ENCODE measurements at regions not wholly inside any gene's neighbourhood (a gene's known extent, or its start where the extent isn't known, plus 50 kb on each side); places are given as distances from the start of the nearest gene placed in this dataset.

- H2BK20ac ChIP-seq (ENCODE audit: low read depth, low read length, poor library complexity, severe bottlenecking), result no peak overlapping the region
- H3K18ac ChIP-seq (ENCODE audit: insufficient read length, low read depth, low read length), result no peak overlapping the region
- no peak overlapping the region for H3K27ac ChIP-seq (ENCODE audit: insufficient read length, low read depth, low read length)
- no peak overlapping the region for H3K23ac ChIP-seq (ENCODE audit: insufficient read length, low read depth, low read length)
- Mint-ChIP-seq H3K4me3 (no peak overlapping the region), H3K9me3 (no peaks in the 10 kb centered on the region), H3K27ac (no peak overlapping the region; a peak in 1 of 7 replicates), H3K36me3 (ENCODE audit: insufficient read depth in 1 of 3, low read depth in 3 of 3) (no peaks in the 10 kb centered on the region), H3K4me1 (no peaks in the 10 kb centered on the region), H3K27me3 (ENCODE audit: low read depth) (no peaks in the 10 kb centered on the region)
- H3K14ac ChIP-seq (ENCODE audit: insufficient read depth, low read length), result no peak overlapping the region
- H3K79me2 ChIP-seq (ENCODE audit: insufficient read depth, low read length), result no peaks in the 10 kb centered on the region
- H4K20me1 ChIP-seq (ENCODE audit: control insufficient read depth, insufficient read depth, insufficient read length), result no peaks in the 10 kb centered on the region
- H4K91ac ChIP-seq (ENCODE audit: insufficient read length, low read depth, low read length), result no peak overlapping the region
- H2BK120ac ChIP-seq (ENCODE audit: low read depth, low read length, poor library complexity, severe bottlenecking), result no peak overlapping the region
- H3K9me3 ChIP-seq (ENCODE audit: control insufficient read depth, low read depth, low read length), result no peaks in the 10 kb centered on the region
- no peak overlapping the region for H2AK5ac ChIP-seq (ENCODE audit: insufficient read length, low read length)
- H3K56ac ChIP-seq (ENCODE audit: insufficient read length, low read depth, low read length), result no peak overlapping the region
- no peaks in the 10 kb centered on the region for H3K79me1 ChIP-seq (ENCODE audit: insufficient read depth, low read depth, low read length, poor library complexity, severe bottlenecking)
- H3K4me1 ChIP-seq (ENCODE audit: insufficient read depth, low read length), result no peaks in the 10 kb centered on the region
- no peak overlapping the region for H3K9ac ChIP-seq (ENCODE audit: extremely low read depth, insufficient read length, low read length)
- DNase-seq, result no peak
- no peak overlapping the region for H3T11ph ChIP-seq (ENCODE audit: low read length)
- H3K4me2 ChIP-seq (ENCODE audit: insufficient read depth, insufficient read length, low read length), result no peak overlapping the region
- no peak overlapping the region for H2BK12ac ChIP-seq (ENCODE audit: insufficient read length, low read depth, low read length)
- H3K23me2 ChIP-seq (ENCODE audit: insufficient read length, low read depth, low read length, poor library complexity, severe bottlenecking), result no peaks in the 10 kb centered on the region
- H2AFZ ChIP-seq (ENCODE audit: low read length), result no peak overlapping the region
- H4K8ac ChIP-seq (replicated peaks; ENCODE audit: insufficient read length, low read depth, low read length), result no peak overlapping the region
- H3K27me3 ChIP-seq (ENCODE audit: insufficient read depth, low read length), result no peaks in the 10 kb centered on the region
- H4K5ac ChIP-seq (ENCODE audit: insufficient read length, low read depth, low read length), result no peak overlapping the region
- no peak overlapping the region for H2BK5ac ChIP-seq (ENCODE audit: insufficient read length, low read length)
- no CpG with 5 or more reads among the region's 1 CpG for WGBS (ENCODE audit: extremely low coverage, insufficient read length, low lambda C conversion rate)
- H2BK15ac ChIP-seq (ENCODE audit: low read depth, low read length), result no peak overlapping the region
- TF ChIP-seq, protein P1, sequence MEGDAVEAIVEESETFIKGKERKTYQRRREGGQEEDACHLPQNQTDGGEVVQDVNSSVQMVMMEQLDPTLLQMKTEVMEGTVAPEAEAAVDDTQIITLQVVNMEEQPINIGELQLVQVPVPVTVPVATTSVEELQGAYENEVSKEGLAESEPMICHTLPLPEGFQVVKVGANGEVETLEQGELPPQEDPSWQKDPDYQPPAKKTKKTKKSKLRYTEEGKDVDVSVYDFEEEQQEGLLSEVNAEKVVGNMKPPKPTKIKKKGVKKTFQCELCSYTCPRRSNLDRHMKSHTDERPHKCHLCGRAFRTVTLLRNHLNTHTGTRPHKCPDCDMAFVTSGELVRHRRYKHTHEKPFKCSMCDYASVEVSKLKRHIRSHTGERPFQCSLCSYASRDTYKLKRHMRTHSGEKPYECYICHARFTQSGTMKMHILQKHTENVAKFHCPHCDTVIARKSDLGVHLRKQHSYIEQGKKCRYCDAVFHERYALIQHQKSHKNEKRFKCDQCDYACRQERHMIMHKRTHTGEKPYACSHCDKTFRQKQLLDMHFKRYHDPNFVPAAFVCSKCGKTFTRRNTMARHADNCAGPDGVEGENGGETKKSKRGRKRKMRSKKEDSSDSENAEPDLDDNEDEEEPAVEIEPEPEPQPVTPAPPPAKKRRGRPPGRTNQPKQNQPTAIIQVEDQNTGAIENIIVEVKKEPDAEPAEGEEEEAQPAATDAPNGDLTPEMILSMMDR (conservative IDR thresholded peaks at IDR 0.05), result no peak
- H3K4ac ChIP-seq (ENCODE audit: low read depth, low read length), result no peak overlapping the region
These were observed 680.3 kb upstream of the SEMA6D start for GRCh38 chr15:47037003-47037402.

All from H9 (cell line).